HEK293 (cell line): ENCODE measurements at regions not wholly inside any gene's neighbourhood (a gene's known extent, or its start where the extent isn't known, plus 50 kb on each side); places are given as distances from the start of the nearest gene placed in this dataset.
"Not testable (repeated sequence)": the region's sequence is repeated elsewhere in the genome, so short reads cannot be mapped to it uniquely, and the experiment has no call there.

Experiments used
- CTCF ChIA-PET: fragments of 350-600 bp; formaldehyde crosslinking; extraction: SDS; loops from one replicate; lab custom pipeline; 2021; ENCODE audit warnings: antibody characterized with exemption; lab: Yijun Ruan, JAX
- POLR2A ChIA-PET: fragments of 300-600 bp; formaldehyde crosslinking; extraction: SDS; loops from one replicate; lab custom pipeline; 2020; ENCODE audit warnings: antibody characterized with exemption, inconsistent platforms; lab: Yijun Ruan, JAX
- H3K27ac ChIP-seq: fragments of 200-500 bp; sonication (Bioruptor generic); 2 replicates; pipeline ENCODE4 v1.5.1; 2014; ENCODE audit warnings: low read depth, low read length, control low read depth, inconsistent platforms; ENCODE audit errors: extremely low read depth
- H3K36me3 ChIP-seq, 2 experiments: fragments of 200-500 bp in 1 of 2; sonication (Bioruptor generic) in 1 of 2; 1 replicate in 1 of 2; 2 replicates in 1 of 2; pipeline ENCODE4 v1.5.1; 2014 to 2017; ENCODE audit warnings: inconsistent platforms in 2 of 2, low read length in 2 of 2; ENCODE audit not compliant: control insufficient read depth in 2 of 2, insufficient read depth in 1 of 2
- H3K4me1 ChIP-seq: fragments of 200-500 bp; sonication (Bioruptor generic); 2 replicates; pipeline ENCODE4 v1.5.1; 2014; ENCODE audit warnings: mild to moderate bottlenecking, low read length, inconsistent platforms; ENCODE audit not compliant: control insufficient read depth, insufficient read depth
- H3K4me3 ChIP-seq: 2 replicates; pipeline ENCODE4 v1.5.1; 2011; ENCODE audit warnings: low read depth, mild to moderate bottlenecking, control low read depth, low read length, moderate library complexity
- H3K9me3 ChIP-seq: fragments of 200-500 bp; sonication (Bioruptor generic); 2 replicates; pipeline ENCODE4 v1.5.1; 2014; ENCODE audit warnings: low read depth, low read length, inconsistent platforms; ENCODE audit not compliant: control insufficient read depth, insufficient read depth
- GLIS2 ChIP-seq: fragments of 450-650 bp; formaldehyde crosslinking; IDR thresholded peaks from 2 replicates; pipeline ENCODE4 v1.5.1; 2016; ENCODE audit warnings: missing biosample characterization, missing genetic modification characterization
- HOXD13 ChIP-seq: sonication (generic); formaldehyde crosslinking; IDR thresholded peaks from 2 replicates; pipeline ENCODE4 v1.8.0; 2022; ENCODE audit warnings: missing genetic modification reagents, borderline replicate concordance
- MZF1 ChIP-seq: fragments of 450-650 bp; formaldehyde crosslinking; IDR thresholded peaks from 2 replicates; pipeline ENCODE4 v1.5.1; 2017; ENCODE audit warnings: missing biosample characterization, missing genetic modification characterization, borderline replicate concordance
- PRDM1 ChIP-seq: fragments of 450-650 bp; formaldehyde crosslinking; IDR thresholded peaks from 2 replicates; pipeline ENCODE4; 2016; ENCODE audit warnings: missing biosample characterization, missing genetic modification characterization
- TRIM28 ChIP-seq: IDR thresholded peaks from 2 replicates; pipeline ENCODE4 v1.6.1; 2011; ENCODE audit warnings: low read length, control low read depth, borderline replicate concordance
- WT1 ChIP-seq: fragments of 450-650 bp; formaldehyde crosslinking; IDR thresholded peaks from 2 replicates; pipeline ENCODE4 v1.5.1; 2016; ENCODE audit warnings: missing biosample characterization, missing genetic modification characterization
- ZFP41 ChIP-seq: fragments of 450-650 bp; formaldehyde crosslinking; IDR thresholded peaks from 2 replicates; pipeline ENCODE4 v1.5.1; 2016; ENCODE audit warnings: missing biosample characterization, missing genetic modification characterization, borderline replicate concordance
- ZNF23 ChIP-seq: fragments of 450-650 bp; formaldehyde crosslinking; IDR thresholded peaks from 2 replicates; pipeline ENCODE4 v1.5.1; 2016; ENCODE audit warnings: missing biosample characterization, missing genetic modification characterization, borderline replicate concordance
- ZNF555 ChIP-seq: fragments of 450-650 bp; formaldehyde crosslinking; conservative IDR thresholded peaks from 2 replicates; pipeline ENCODE4 v1.5.1; 2017; ENCODE audit warnings: missing biosample characterization, mild to moderate bottlenecking, missing genetic modification characterization, inconsistent platforms
- ZNF558 ChIP-seq: fragments of 450-650 bp; formaldehyde crosslinking; IDR thresholded peaks from 2 replicates; pipeline ENCODE4 v1.5.1; 2016; ENCODE audit warnings: missing biosample characterization, missing genetic modification characterization
- ZNF561 ChIP-seq: fragments of 450-650 bp; IDR thresholded peaks from 2 replicates; pipeline ENCODE4 v1.5.1; 2018; ENCODE audit warnings: missing biosample characterization, missing genetic modification characterization, borderline replicate concordance
- ZNF623 ChIP-seq: fragments of 450-650 bp; formaldehyde crosslinking; IDR thresholded peaks from 2 replicates; pipeline ENCODE4 v1.5.1; 2016; ENCODE audit warnings: missing biosample characterization, missing genetic modification characterization
- ZNF670 ChIP-seq: fragments of 450-650 bp; formaldehyde crosslinking; IDR thresholded peaks from 2 replicates; pipeline ENCODE4 v1.5.1; 2016; ENCODE audit warnings: missing biosample characterization, missing genetic modification characterization, low read depth
- ZNF707 ChIP-seq: fragments of 450-650 bp; formaldehyde crosslinking; IDR thresholded peaks from 2 replicates; pipeline ENCODE4 v1.5.1; 2016; ENCODE audit warnings: missing biosample characterization, missing genetic modification characterization
- ZNF837 ChIP-seq: fragments of 450-650 bp; formaldehyde crosslinking; IDR thresholded peaks from 2 replicates; pipeline ENCODE4 v1.5.1; 2016; ENCODE audit warnings: missing biosample characterization, missing genetic modification characterization
- ZSCAN30 ChIP-seq: fragments of 450-650 bp; IDR thresholded peaks from 2 replicates; pipeline ENCODE4 v1.5.1; 2018; ENCODE audit warnings: missing biosample characterization, mild to moderate bottlenecking, missing genetic modification characterization, moderate library complexity
- TF ChIP-seq, protein P1 (sequence below): fragments of 450-650 bp; formaldehyde crosslinking; IDR thresholded peaks from 2 replicates; pipeline ENCODE4; 2016; ENCODE audit warnings: missing biosample characterization, missing genetic modification characterization
- TF ChIP-seq, protein P2 (sequence below): fragments of 450-650 bp; formaldehyde crosslinking; IDR thresholded peaks from 2 replicates; pipeline ENCODE4 v1.5.1; 2016; ENCODE audit warnings: missing biosample characterization, missing genetic modification characterization
- TF ChIP-seq, protein P3 (sequence below): fragments of 450-650 bp; formaldehyde crosslinking; IDR thresholded peaks from 2 replicates; pipeline ENCODE4 v1.5.1; 2016; ENCODE audit warnings: missing biosample characterization, missing genetic modification characterization
- TF ChIP-seq, protein P4 (sequence below): fragments of 450-650 bp; formaldehyde crosslinking; IDR thresholded peaks from 2 replicates; pipeline ENCODE4 v1.5.1; 2017; ENCODE audit warnings: missing biosample characterization, missing genetic modification characterization

GRCh38 chr1:118381197-118381869, 196.3 kb upstream of the SPAG17 start (continued):
- TF ChIP-seq, protein P1, sequence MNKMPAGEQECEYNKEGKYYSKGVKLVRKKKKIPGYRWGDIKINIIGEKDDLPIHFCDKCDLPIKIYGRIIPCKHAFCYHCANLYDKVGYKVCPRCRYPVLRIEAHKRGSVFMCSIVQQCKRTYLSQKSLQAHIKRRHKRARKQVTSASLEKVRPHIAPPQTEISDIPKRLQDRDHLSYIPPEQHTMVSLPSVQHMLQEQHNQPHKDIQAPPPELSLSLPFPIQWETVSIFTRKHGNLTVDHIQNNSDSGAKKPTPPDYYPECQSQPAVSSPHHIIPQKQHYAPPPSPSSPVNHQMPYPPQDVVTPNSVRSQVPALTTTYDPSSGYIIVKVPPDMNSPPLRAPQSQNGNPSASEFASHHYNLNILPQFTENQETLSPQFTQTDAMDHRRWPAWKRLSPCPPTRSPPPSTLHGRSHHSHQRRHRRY, result no peak
- TF ChIP-seq ZSCAN30 (tag by site-specific recombination), result no peak
- no peak for TF ChIP-seq ZNF670
- no peak for TF ChIP-seq ZNF23 (tag by site-specific recombination)
- no peak for TF ChIP-seq ZFP41 (tag by site-specific recombination)
- TF ChIP-seq TRIM28, result no peak
- TF ChIP-seq ZNF558 (tag by site-specific recombination), result no peak
- no peak for TF ChIP-seq ZNF837
- TF ChIP-seq ZNF623, result no peak
- TF ChIP-seq ZNF555, result no peak
- no peak for TF ChIP-seq HOXD13 (CRISPR knock-in tag)
- TF ChIP-seq GLIS2 (tag by site-specific recombination), result no peak
- TF ChIP-seq, protein P2, sequence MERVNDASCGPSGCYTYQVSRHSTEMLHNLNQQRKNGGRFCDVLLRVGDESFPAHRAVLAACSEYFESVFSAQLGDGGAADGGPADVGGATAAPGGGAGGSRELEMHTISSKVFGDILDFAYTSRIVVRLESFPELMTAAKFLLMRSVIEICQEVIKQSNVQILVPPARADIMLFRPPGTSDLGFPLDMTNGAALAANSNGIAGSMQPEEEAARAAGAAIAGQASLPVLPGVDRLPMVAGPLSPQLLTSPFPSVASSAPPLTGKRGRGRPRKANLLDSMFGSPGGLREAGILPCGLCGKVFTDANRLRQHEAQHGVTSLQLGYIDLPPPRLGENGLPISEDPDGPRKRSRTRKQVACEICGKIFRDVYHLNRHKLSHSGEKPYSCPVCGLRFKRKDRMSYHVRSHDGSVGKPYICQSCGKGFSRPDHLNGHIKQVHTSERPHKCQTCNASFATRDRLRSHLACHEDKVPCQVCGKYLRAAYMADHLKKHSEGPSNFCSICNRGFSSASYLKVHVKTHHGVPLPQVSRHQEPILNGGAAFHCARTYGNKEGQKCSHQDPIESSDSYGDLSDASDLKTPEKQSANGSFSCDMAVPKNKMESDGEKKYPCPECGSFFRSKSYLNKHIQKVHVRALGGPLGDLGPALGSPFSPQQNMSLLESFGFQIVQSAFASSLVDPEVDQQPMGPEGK (tag by site-specific recombination), result no peak

DNA sequence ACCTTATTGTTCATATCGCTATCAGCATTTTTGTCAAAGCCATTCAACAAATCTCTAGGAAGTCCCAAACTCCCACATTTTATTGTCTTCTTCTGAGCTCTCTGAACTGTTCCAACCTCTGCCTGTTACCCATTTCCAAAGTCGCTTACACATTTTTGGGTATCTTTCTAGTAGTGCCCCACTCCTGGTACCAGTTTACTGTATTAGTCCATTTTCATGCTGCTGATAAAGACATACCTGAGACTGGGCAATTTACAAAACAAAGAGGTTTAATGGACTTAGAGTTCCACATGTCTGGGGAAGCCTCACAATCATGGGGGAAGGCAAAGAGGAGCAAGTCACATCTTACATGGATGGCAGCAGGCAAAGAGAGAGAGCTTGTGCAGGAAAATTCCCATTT, 192.2 kb upstream of the SPAG17 start:
- POLR2A ChIA-PET, H3K9me3 ChIP-seq, H3K4me1 ChIP-seq, H3K27ac ChIP-seq, CTCF ChIA-PET, H3K36me3 ChIP-seq, H3K4me3 ChIP-seq: not testable (repeated sequence)
- peak; percentile 76 for TF ChIP-seq ZNF707 (tag by site-specific recombination)

GRCh38 chr1:118371612-118372011, 186.6 kb upstream of the SPAG17 start:
- CTCF ChIA-PET, result no interaction called here
- H3K9me3 ChIP-seq, result no peaks in the 10 kb centered on the region
- H3K4me1 ChIP-seq, result no peaks in the 10 kb centered on the region
- H3K36me3 ChIP-seq, result no peaks in the 10 kb centered on the region
- POLR2A ChIA-PET, result no interaction called here
- peak; percentile 97 for TF ChIP-seq PRDM1 (tag by site-specific recombination)
- no peak for TF ChIP-seq ZNF561 (tag by site-specific recombination)
- no peak overlapping the region for H3K4me3 ChIP-seq
- no peak overlapping the region for H3K27ac ChIP-seq

- no peak overlapping the region for H3K27ac ChIP-seq
- H3K9me3 ChIP-seq, result no peaks in the 10 kb centered on the region
- ChIA-PET POLR2A (no interaction called here), CTCF (interaction anchor here (0.6 kb wide), 1 partner anchor 224 kb away, joined by 3 read pairs; no protein-coding TSS in a partner anchor)
- H3K4me3 ChIP-seq, result no peak overlapping the region
- H3K36me3 ChIP-seq, result no peaks in the 10 kb centered on the region
- no peaks in the 10 kb centered on the region for H3K4me1 ChIP-seq
- TF ChIP-seq, protein P3, sequence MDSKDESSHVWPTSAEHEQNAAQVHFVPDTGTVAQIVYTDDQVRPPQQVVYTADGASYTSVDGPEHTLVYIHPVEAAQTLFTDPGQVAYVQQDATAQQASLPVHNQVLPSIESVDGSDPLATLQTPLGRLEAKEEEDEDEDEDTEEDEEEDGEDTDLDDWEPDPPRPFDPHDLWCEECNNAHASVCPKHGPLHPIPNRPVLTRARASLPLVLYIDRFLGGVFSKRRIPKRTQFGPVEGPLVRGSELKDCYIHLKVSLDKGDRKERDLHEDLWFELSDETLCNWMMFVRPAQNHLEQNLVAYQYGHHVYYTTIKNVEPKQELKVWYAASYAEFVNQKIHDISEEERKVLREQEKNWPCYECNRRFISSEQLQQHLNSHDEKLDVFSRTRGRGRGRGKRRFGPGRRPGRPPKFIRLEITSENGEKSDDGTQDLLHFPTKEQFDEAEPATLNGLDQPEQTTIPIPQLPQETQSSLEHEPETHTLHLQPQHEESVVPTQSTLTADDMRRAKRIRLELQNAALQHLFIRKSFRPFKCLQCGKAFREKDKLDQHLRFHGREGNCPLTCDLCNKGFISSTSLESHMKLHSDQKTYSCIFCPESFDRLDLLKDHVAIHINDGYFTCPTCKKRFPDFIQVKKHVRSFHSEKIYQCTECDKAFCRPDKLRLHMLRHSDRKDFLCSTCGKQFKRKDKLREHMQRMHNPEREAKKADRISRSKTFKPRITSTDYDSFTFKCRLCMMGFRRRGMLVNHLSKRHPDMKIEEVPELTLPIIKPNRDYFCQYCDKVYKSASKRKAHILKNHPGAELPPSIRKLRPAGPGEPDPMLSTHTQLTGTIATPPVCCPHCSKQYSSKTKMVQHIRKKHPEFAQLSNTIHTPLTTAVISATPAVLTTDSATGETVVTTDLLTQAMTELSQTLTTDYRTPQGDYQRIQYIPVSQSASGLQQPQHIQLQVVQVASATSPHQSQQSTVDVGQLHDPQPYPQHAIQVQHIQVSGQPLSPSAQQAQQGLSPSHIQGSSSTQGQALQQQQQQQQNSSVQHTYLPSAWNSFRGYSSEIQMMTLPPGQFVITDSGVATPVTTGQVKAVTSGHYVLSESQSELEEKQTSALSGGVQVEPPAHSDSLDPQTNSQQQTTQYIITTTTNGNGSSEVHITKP, result no peak
- TF ChIP-seq, protein P2 (tag by site-specific recombination), result no peak
- TF ChIP-seq MZF1 (tag by site-specific recombination) (no peak), ZNF707 (tag by site-specific recombination) (no peak), WT1 (tag by site-specific recombination) (no peak)
- TF ChIP-seq, protein P4, sequence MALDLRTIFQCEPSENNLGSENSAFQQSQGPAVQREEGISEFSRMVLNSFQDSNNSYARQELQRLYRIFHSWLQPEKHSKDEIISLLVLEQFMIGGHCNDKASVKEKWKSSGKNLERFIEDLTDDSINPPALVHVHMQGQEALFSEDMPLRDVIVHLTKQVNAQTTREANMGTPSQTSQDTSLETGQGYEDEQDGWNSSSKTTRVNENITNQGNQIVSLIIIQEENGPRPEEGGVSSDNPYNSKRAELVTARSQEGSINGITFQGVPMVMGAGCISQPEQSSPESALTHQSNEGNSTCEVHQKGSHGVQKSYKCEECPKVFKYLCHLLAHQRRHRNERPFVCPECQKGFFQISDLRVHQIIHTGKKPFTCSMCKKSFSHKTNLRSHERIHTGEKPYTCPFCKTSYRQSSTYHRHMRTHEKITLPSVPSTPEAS (tag by site-specific recombination), result no peak
Observed at GRCh38 chr1:118370861-118371260, 185.8 kb upstream of the SPAG17 start.
